ENCODE measurements at regions not wholly inside any gene's neighbourhood (a gene's known extent, or its start where the extent isn't known, plus 50 kb on each side); places are given as distances from the start of the nearest gene placed in this dataset.

DNA sequence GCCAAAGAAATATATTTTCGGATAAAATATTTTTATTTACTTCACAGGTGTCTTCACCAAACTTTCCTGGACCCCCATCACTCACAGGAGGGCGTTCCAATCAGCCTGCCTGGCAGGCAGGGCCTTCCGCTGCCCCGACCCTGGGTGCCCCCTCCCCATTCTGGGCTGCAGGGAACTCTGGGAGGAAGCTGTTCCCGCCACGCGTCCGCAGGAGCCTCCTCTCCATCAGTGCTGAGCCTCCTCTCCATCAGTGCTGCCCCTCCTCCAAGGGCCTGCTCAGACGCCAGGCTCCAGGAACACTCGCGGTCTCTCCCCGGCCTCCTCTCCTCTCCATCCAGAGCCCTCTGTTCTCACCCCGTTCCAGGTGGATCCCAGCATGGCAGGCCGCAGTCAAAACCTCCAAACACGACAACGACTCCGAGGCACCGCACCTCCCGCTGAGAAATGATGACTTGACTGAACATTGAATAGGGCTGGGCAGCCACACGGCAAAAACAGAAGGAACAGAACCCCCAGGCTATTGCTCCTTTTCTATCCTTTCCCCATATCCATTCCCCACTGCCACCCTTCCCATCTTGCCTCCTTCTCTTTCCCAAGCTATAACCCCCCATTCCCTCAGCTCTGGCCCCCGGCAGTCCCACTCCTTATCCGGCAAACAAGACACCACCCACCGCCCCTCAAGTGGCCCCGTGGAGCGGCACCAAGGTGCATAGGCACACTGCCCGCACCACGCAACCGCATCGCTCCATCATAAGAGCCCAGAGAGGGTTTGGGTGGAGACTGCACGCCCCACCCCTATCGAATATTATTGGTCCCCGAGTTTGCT lies 268.6 kb upstream of the RAB6C start:
- H3K27ac ChIP-seq (ENCODE audit: low read depth, low read length) = no peak overlapping the region
- no peaks in the 10 kb centered on the region for H3K4me1 ChIP-seq (ENCODE audit: insufficient read depth, low read length)
- H3K9ac ChIP-seq (ENCODE audit: low read length) = no peak overlapping the region
- no peaks in the 10 kb centered on the region for H3K27me3 ChIP-seq (ENCODE audit: control insufficient read depth in 1 of 2, insufficient read depth in 2 of 2, low read length in 2 of 2)
- no peak overlapping the region for H3K4me3 ChIP-seq (ENCODE audit: low read depth in 1 of 2, low read length in 2 of 2)
- H3K9me3 ChIP-seq (ENCODE audit: low read length) = no peaks in the 10 kb centered on the region
- no peaks in the 10 kb centered on the region for H3K36me3 ChIP-seq (ENCODE audit: insufficient read depth, low read length)

DNA sequence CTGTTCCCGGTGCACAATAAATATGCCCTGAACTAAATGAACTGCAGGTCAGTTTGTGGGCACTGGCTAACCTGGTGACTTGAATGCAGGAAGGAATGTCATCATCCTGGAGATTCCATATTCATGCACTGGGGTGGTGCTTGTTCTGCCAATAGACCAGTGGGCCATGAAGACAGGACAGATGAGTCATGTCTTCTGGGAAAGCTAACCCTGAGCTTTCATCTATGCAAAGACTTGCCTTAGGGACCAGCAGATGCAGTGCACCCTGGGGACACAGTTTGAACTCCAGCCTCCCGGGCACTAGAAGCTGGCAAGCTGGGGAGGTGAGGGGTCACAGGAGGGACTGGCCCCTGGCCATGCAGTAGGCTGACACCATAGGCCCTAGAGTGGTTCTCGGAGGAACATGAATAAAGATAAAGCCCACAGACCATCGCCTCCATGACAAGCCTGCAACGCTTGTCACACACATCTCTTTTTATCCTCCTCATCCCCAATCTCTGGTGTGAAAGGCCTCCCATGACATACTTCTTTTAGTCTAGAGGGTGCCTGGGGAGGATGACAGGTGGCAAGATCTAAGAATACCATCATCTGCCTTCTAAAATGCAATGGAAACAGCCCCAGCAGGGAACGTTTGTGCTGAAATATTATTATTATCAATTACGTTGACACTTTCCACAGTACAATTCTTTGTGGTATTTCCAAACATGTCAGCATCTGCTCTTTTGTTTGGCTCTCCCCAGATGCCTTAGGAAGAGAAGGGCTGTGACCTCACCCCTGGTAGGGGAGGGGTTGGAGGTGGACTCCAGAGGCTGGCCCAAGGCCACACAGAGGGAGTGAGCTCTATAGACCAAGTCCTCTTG lies 267.4 kb upstream of the RAB6C start:
- no peaks in the 10 kb centered on the region for H3K36me3 ChIP-seq (ENCODE audit: insufficient read depth, low read length)
- no peaks in the 10 kb centered on the region for H3K9me3 ChIP-seq (ENCODE audit: low read length)
- H3K27ac ChIP-seq (ENCODE audit: low read depth, low read length) = no peak overlapping the region
- no peaks in the 10 kb centered on the region for H3K4me1 ChIP-seq (ENCODE audit: insufficient read depth, low read length)
- no peak overlapping the region for H3K9ac ChIP-seq (ENCODE audit: low read length)
- no peak overlapping the region for H3K4me3 ChIP-seq (ENCODE audit: low read depth in 1 of 2, low read length in 2 of 2)
- no peaks in the 10 kb centered on the region for H3K27me3 ChIP-seq (ENCODE audit: control insufficient read depth in 1 of 2, insufficient read depth in 2 of 2, low read length in 2 of 2)

DNA sequence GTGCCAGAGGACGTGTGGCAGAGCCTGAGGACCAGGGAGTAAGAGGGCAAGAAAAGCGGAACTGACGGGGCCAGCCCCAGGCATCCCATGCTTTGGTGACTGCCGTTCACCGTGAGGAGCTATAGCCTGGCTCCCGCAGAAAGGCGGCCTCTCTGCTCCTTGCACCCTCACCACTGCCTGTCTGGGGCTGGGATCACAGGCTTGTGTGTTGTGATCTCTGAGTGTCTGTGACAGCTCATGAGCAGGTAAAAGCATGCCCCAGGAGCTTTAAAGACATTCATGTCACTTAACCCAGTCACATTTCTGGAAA lies 266.8 kb upstream of the RAB6C start:
- no peaks in the 10 kb centered on the region for H3K9me3 ChIP-seq (ENCODE audit: low read length)
- no peaks in the 10 kb centered on the region for H3K27me3 ChIP-seq (ENCODE audit: control insufficient read depth in 1 of 2, insufficient read depth in 2 of 2, low read length in 2 of 2)
- H3K36me3 ChIP-seq (ENCODE audit: insufficient read depth, low read length) = no peaks in the 10 kb centered on the region
- no peak overlapping the region for H3K9ac ChIP-seq (ENCODE audit: low read length)
- no peaks in the 10 kb centered on the region for H3K4me1 ChIP-seq (ENCODE audit: insufficient read depth, low read length)
- H3K4me3 ChIP-seq (ENCODE audit: low read depth in 1 of 2, low read length in 2 of 2) = no peak overlapping the region
- H3K27ac ChIP-seq (ENCODE audit: low read depth, low read length) = no peak overlapping the region

DNA sequence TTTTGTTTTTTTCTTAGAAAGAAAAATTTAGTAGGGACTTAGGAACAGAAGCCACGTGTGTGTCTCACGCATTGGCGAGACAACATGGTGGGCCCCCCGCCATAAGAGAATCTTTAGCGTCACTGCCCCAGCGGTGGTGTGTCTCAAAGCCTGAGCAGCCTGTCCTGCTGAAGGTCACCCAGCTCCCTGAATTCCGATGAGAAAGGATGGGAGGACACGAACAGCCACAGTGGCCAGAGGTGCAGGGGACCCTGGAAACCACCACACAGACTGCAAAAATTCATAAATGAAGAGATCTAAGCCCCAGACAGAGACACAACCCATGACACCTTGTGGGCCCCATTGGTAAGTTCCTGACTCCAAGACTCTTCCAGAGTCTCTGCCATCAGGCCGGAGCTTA lies 266.1 kb upstream of the RAB6C start:
- Histone ChIP-seq H3K9me3 (ENCODE audit: low read length) (no peaks in the 10 kb centered on the region), H3K4me3 (ENCODE audit: low read depth in 1 of 2, low read length in 2 of 2) (no peak overlapping the region), H3K4me1 (ENCODE audit: insufficient read depth, low read length) (no peaks in the 10 kb centered on the region), H3K27me3 (ENCODE audit: control insufficient read depth in 1 of 2, insufficient read depth in 2 of 2, low read length in 2 of 2) (no peaks in the 10 kb centered on the region), H3K36me3 (ENCODE audit: insufficient read depth, low read length) (no peaks in the 10 kb centered on the region), H3K9ac (ENCODE audit: low read length) (no peak overlapping the region), H3K27ac (ENCODE audit: low read depth, low read length) (no peak overlapping the region)

DNA sequence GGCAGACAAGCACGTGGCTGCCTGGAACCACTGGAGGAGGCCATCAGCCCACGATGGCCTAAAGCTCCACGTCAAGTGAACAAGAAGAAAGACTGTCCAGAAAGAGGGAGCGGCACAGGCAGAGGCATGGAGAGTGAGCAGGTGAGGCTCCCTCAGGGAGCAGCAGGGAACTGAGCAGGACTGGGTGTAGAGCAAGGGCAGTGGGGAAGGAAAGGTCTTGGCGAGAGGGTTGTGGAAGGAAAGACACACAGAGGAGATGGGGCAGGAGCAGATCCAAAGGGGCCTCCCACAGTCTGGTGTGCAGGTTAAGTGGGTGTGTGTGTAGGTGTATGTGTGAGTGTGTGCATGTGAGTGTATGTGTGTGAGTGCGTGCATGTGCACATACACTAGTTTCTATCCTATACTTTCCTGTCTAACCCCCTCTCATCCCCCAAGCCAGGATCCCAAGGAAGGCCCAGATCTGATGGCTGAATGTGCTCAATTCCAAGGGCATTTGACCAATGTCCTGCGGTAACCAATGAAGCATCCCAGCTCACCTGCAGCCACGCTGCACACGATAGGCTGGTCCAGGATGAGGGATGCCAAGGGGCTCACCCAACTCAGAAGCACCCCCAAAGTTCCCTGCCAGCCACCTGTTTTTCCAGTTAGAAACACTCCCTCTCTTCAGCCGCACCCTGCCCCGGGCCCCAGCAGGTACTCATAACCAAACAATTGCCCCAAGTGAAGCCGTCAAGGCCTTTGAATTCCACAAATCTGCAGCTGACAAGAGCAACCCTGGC lies 262.5 kb upstream of the RAB6C start:
- Histone ChIP-seq H3K36me3 (ENCODE audit: insufficient read depth, low read length) (no peaks in the 10 kb centered on the region), H3K9me3 (ENCODE audit: low read length) (no peaks in the 10 kb centered on the region), H3K27me3 (ENCODE audit: control insufficient read depth in 1 of 2, insufficient read depth in 2 of 2, low read length in 2 of 2) (no peaks in the 10 kb centered on the region), H3K4me1 (ENCODE audit: insufficient read depth, low read length) (no peaks in the 10 kb centered on the region), H3K9ac (ENCODE audit: low read length) (no peak overlapping the region), H3K27ac (ENCODE audit: low read depth, low read length) (no peak overlapping the region), H3K4me3 (ENCODE audit: low read depth in 1 of 2, low read length in 2 of 2) (no peak overlapping the region)

DNA sequence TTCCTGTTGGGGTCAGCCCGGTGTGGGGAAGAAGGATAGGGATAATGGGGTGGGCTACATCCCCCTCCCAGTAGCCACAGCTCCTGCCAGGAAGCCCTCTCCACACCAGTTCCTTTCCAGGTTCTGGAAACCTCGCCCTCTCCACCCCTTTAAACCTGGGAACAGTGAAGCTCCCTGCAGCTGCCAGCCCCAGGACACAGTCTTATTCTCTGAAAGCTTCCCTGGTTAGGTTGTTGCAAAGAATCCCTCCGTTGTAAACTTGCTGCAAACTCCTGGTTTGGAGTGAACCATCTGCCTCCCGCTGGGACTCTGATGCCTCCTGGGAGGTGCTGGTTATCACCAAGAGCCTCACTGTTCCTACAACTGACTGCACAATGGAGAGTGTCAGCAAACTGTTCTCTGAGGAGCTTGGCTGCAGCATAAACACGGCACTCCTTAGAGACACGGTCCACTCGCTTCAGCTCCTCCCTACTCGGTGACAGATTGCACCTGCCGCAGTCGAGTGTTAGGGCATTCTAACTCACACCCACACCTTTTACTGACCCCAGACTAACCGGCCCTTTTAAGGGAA lies 261.8 kb upstream of the RAB6C start:
- no peaks in the 10 kb centered on the region for H3K9me3 ChIP-seq (ENCODE audit: low read length)
- H3K9ac ChIP-seq (ENCODE audit: low read length) = no peak overlapping the region
- H3K36me3 ChIP-seq (ENCODE audit: insufficient read depth, low read length) = no peaks in the 10 kb centered on the region
- H3K4me3 ChIP-seq (ENCODE audit: low read depth in 1 of 2, low read length in 2 of 2) = no peak overlapping the region
- H3K27me3 ChIP-seq (ENCODE audit: control insufficient read depth in 1 of 2, insufficient read depth in 2 of 2, low read length in 2 of 2) = no peaks in the 10 kb centered on the region
- H3K4me1 ChIP-seq (ENCODE audit: insufficient read depth, low read length) = no peaks in the 10 kb centered on the region
- no peak overlapping the region for H3K27ac ChIP-seq (ENCODE audit: low read depth, low read length)

DNA sequence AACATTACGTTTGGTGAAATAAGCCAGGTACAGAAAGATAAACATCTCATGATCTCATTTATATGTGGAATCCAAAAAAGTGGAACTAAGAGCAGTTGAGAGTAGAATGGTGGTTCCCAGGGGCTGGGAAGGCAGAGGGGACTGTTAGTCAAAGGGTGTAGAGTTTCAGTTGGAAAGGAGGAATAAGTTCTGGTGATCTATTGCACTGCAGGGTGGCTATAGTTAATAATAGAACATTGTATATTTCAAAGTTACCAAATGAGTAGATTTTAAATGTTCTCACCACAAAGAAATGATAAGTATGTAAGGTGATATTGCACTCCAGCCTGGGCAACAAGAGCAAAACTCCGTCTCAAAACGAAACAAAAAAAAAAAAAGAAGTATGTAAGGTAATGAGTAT lies 260.1 kb upstream of the RAB6C start:
- H3K4me1 ChIP-seq (ENCODE audit: insufficient read depth, low read length) = no peaks in the 10 kb centered on the region
- no peak overlapping the region for H3K27ac ChIP-seq (ENCODE audit: low read depth, low read length)
- H3K9me3 ChIP-seq (ENCODE audit: low read length) = no peaks in the 10 kb centered on the region
- H3K4me3 ChIP-seq (ENCODE audit: low read depth in 1 of 2, low read length in 2 of 2) = no peak overlapping the region
- H3K9ac ChIP-seq (ENCODE audit: low read length) = no peak overlapping the region
- H3K27me3 ChIP-seq (ENCODE audit: control insufficient read depth in 1 of 2, insufficient read depth in 2 of 2, low read length in 2 of 2) = no peaks in the 10 kb centered on the region
- H3K36me3 ChIP-seq (ENCODE audit: insufficient read depth, low read length) = no peaks in the 10 kb centered on the region

DNA sequence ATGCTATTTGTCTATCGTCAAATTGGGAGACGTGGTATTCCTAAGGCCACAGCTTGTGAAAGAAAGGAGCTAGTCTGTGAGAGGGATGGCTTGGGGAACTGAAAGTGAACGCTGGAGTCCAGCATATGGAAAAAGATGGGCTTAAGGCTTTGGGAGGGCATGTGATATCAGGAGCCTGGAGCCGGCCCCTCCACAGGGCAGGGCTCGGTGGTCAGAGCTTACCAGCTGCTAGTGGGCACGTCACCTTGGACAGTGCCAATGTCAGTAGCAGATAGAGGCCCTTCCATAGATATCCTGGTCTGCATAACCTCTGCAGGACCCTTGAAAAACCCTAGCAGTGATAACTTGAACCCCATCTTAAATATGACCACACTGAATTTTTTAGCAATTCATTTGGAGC lies 259.1 kb upstream of the RAB6C start:
- no peaks in the 10 kb centered on the region for H3K27me3 ChIP-seq (ENCODE audit: control insufficient read depth in 1 of 2, insufficient read depth in 2 of 2, low read length in 2 of 2)
- no peaks in the 10 kb centered on the region for H3K9me3 ChIP-seq (ENCODE audit: low read length)
- no peaks in the 10 kb centered on the region for H3K4me1 ChIP-seq (ENCODE audit: insufficient read depth, low read length)
- no peaks in the 10 kb centered on the region for H3K36me3 ChIP-seq (ENCODE audit: insufficient read depth, low read length)
- H3K4me3 ChIP-seq (ENCODE audit: low read depth in 1 of 2, low read length in 2 of 2) = no peak overlapping the region
- no peak overlapping the region for H3K27ac ChIP-seq (ENCODE audit: low read depth, low read length)
- H3K9ac ChIP-seq (ENCODE audit: low read length) = no peak overlapping the region

DNA sequence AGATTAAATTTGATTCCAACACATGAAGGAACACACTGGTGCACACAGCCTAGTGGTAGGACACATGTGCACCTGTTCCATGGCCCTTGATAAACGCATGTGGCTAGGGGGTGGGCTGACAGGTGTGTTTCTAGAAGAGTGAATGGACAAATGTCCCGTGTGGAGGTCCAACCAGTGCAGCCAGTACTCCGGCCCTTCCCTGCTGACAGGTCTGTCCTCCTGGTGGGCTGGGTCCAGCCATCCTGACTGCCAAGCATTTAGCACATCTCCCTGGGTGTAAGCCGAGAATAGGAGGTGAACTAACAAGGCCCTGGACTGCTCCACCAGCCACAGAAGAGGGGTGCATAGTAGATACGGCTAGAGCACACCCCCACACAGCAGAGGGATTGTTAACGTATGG lies 258.7 kb upstream of the RAB6C start:
- Histone ChIP-seq H3K9me3 (ENCODE audit: low read length) (no peaks in the 10 kb centered on the region), H3K27me3 (ENCODE audit: control insufficient read depth in 1 of 2, insufficient read depth in 2 of 2, low read length in 2 of 2) (no peaks in the 10 kb centered on the region), H3K4me1 (ENCODE audit: insufficient read depth, low read length) (no peaks in the 10 kb centered on the region), H3K27ac (ENCODE audit: low read depth, low read length) (no peak overlapping the region), H3K4me3 (ENCODE audit: low read depth in 1 of 2, low read length in 2 of 2) (no peak overlapping the region), H3K36me3 (ENCODE audit: insufficient read depth, low read length) (no peaks in the 10 kb centered on the region), H3K9ac (ENCODE audit: low read length) (no peak overlapping the region)

DNA sequence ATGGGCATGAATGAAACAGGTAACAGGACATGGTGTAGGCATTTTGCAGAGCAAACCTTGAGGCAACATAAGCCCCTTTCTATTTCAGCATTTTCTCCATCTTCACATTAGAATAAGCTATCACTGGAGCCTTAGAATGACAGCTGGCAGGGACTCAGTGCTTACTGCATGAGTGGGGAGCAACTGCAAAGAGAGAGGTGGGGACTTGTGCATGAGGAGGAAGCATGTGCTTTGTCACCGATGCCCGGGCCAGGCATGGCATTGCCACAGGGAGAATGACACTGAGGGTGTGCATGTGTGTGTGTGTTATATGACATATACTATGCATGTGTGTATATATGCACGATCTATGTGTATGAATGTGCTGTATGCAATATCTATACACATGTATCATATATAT lies 258.2 kb upstream of the RAB6C start:
- H3K9me3 ChIP-seq (ENCODE audit: low read length) = no peaks in the 10 kb centered on the region
- H3K27ac ChIP-seq (ENCODE audit: low read depth, low read length) = no peak overlapping the region
- no peaks in the 10 kb centered on the region for H3K36me3 ChIP-seq (ENCODE audit: insufficient read depth, low read length)
- no peak overlapping the region for H3K4me3 ChIP-seq (ENCODE audit: low read depth in 1 of 2, low read length in 2 of 2)
- H3K9ac ChIP-seq (ENCODE audit: low read length) = no peak overlapping the region
- no peaks in the 10 kb centered on the region for H3K27me3 ChIP-seq (ENCODE audit: control insufficient read depth in 1 of 2, insufficient read depth in 2 of 2, low read length in 2 of 2)
- no peaks in the 10 kb centered on the region for H3K4me1 ChIP-seq (ENCODE audit: insufficient read depth, low read length)

DNA sequence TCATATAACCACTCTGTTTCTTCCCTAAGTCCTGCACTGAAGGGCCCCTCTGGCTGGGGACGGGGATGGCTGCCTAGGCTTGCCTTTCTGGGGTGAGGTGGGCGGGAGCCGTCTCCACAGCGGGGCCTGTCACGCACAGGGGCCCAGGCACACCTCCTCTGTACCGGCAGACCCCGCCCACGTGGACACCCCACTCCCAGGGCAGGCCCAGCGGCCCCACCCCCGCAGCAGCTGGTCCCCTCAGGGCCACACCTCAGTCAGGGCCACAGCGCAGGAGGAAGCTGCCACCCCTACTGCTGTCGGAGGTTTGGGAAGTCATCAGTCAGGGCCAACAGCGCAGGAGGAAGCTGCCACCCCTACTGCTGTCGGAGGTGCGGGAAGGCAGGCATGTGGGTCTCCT lies 257.6 kb upstream of the RAB6C start:
- no peak overlapping the region for H3K9ac ChIP-seq (ENCODE audit: low read length)
- H3K36me3 ChIP-seq (ENCODE audit: insufficient read depth, low read length) = no peaks in the 10 kb centered on the region
- H3K9me3 ChIP-seq (ENCODE audit: low read length) = no peaks in the 10 kb centered on the region
- no peaks in the 10 kb centered on the region for H3K27me3 ChIP-seq (ENCODE audit: control insufficient read depth in 1 of 2, insufficient read depth in 2 of 2, low read length in 2 of 2)
- H3K27ac ChIP-seq (ENCODE audit: low read depth, low read length) = no peak overlapping the region
- H3K4me1 ChIP-seq (ENCODE audit: insufficient read depth, low read length) = no peaks in the 10 kb centered on the region
- no peak overlapping the region for H3K4me3 ChIP-seq (ENCODE audit: low read depth in 1 of 2, low read length in 2 of 2)

All from muscle layer of colon (tissue), 2 donors.